ENCODE measurements at regions not wholly inside any gene's neighbourhood (a gene's known extent, or its start where the extent isn't known, plus 50 kb on each side); places are given as distances from the start of the nearest gene placed in this dataset.

- DNase-seq: no peak
These were observed 165.3 kb downstream of the RNF152 start for GRCh38 chr18:61727241-61728193.

- DNase-seq: no peak
These were observed 168.3 kb downstream of the RNF152 start for GRCh38 chr18:61724532-61724931.

GRCh38 chr18:61722247-61722646 lies 170.6 kb downstream of the RNF152 start:
- DNase-seq: no peak

DNA sequence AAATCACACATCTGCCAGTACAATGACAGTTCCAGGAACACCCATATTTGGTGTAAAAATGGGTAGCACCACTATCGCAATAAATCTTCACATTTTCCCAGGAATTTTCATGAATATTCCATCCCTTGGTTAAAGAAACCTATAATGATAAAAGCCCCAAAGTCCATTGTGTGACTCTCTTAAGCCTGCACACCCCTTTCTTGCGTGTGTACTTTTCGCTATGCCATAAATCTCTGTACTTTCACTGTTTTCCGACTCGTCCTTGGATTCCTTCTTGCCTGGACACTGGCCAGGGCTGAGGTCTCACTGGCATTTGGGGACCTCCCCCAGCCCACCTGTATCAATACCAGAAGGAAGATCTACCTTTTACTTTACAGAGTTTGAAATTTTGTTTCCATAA lies 172.3 kb downstream of the RNF152 start:
- DNase-seq: no peak

DNA sequence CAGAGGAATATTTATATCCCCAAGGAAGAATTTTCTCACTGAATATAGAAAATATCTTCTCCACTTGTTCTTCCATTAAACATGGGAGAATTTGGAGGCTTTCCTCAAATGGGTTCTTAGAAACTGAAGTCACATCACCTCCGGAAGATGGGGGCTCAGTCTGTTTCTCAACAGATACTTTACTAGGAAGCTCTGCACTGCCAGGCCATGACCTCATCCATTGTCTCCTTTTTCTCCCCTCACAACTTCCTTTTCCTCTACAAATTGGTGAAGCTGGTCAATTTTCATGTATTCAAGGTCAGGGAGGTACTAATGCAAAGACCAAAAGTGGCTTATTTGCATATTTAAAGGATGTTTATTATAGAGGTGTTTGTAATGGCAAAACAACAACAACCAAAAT lies 173.1 kb downstream of the RNF152 start:
- DNase-seq: no peak

DNA sequence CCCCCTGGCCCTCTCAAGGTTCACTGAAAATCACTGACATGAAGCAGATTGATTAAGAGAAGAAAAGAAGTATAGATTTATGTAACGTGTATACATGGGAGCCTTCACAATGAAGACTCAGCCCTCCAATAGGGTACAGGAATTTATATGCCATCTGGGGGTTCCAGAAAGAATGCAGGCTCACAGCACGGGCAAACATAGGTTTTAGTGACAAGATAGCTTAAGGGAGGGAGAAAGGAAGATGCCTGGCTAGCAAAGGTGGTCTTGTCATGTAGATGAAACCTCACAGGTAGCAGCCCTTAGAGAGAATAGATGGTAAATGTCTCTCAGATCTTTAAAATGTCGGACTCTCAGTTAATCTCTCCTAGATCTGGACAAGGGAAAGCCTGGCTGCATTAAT lies 173.9 kb downstream of the RNF152 start:
- DNase-seq: no peak

DNA sequence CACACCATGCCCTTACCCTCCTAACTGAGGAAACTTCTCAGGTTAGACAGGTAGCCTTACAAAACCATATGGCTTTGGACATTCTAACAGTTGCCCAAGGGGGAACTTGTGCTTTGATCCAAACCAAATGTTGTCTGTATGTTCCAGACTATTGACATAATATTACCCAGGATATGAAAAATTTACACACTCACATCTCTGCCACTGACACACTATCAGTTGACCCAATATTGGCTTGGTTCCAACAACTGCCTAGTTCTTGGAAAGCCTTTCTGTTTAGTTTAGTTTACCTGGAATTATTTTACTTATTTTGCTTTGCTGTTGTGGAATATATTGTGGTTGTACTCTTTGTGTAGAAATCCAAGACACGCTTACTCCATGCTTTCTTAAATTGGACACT lies 178.4 kb downstream of the RNF152 start:
- DNase-seq: no peak

DNA sequence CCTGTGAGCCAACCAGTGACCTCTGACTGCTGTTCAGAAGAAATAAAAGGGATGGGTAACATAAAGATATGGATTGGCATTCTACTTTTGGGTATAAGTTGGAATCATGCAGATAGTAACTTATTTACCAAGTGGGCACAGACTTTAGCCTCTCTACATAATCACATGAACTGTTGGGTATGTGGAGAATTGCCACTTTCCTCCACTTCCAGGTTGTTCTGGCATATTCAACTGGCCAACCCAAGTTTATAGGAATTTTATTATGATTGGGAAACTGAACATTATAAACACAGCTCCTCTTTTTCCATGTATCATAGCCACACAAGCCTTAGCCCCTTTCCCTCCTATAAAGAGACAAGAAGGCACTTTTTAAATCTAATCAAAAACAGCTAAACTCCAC lies 179.3 kb downstream of the RNF152 start:
- DNase-seq: no peak

- DNase-seq: no peak
These were observed 182.7 kb downstream of the RNF152 start for GRCh38 chr18:61710082-61710620.

GRCh38 chr18:61706276-61706915 lies 186.4 kb downstream of the RNF152 start:
- no peak for DNase-seq

DNA sequence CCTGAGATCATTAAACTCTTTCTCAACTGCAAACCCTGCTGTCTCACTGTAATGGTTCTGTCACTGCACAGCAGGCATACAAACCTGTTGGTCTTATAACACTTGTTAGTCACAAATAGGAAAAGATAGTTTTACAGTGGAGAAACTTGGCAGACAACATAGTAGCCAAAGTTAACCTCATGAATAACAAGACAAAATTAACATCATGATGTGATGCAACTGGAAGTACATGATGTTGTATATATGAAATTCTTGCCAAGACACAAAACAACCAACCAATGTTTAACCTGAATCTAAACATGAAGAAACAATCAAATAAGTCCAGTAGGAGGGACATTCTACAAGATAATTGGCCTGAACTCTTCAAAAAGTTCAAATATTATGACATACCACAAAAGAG lies 189.3 kb downstream of the RNF152 start:
- no peak for DNase-seq

- no peak for DNase-seq
These were observed 190.8 kb downstream of the RNF152 start for GRCh38 chr18:61702007-61702406.

GRCh38 chr18:61699397-61700110 lies 193.3 kb downstream of the RNF152 start:
- no peak for DNase-seq

DNA sequence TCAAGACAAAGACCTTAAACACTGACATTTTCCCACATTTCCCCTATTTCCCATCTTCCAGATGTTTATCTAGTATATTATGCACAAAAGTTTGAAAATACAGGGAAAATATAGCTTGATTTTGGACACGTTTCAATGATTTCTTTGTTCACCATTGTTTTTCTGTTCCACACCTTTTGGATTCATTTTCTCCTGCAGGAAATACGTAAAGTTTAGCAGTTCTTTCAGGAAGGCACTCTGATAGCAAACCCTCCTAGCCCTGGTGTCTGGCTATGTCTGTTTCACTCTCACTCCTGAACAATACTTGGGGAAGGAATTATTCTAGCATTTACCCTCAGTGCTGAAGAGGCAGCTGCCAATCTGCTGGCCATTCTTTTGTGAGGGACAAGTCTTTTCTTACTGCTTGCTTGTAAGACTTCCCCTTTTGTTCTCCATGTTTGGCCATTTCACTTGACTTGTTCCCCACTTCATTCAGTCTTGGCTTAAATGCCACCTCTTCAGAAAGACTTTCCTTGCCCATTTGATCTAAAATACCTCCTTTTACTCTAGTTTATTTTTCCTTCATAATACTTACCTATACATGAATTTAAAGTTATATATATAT lies 195.4 kb downstream of the RNF152 start:
- DNase-seq: no peak

DNA sequence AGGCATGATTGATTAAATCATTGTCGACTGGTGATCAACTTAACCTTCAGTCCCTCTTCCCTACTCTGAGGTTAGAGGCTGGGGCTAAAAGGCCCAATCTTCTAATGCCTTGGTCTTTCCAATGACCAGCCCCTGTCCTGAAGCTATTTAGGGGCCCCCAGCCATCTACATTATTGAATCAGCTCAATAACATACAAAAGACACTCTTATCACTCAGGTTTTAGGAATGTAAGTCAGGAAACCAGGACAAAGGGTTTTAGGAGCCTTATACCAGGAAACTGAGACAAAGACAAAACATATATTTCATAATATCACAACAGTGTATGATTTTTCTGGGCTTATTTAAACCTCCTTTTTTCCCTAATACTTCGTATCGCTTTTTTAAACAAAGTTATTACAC lies 198.6 kb downstream of the RNF152 start:
- DNase-seq: no peak

DNA sequence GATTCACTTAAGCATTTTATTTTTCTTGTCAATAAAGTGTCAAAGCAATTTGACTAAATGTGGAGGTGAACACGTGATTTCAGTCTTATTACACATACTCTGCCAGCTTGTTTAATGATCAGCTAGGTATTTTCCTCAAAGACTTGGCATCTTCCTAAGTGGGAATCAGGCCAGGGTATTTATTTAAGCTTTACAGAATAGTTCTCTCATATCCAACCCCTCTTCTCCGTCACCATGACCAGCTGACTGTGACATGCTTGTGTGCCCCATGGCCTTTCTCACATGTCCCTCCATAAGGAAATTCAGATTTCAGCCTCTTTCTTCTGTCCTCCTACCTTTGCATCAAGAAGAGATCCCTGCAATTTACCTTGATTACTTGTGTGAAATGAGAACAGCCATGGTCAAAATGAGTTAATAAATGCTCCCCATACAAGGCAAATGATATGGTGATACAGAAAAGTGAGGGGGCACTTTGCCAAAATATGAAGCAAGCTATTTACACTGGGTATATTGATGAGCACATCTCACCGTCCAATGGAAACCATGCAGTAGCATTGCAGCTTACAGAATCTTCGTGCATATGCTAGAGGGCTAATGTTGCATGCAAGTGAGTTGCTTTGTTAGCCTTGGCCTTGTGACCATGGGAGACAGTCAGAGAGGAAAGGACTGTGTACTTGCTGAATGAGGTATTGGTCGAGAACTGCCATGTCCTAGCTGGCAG lies 202.2 kb downstream of the RNF152 start:
- no peak for DNase-seq

DNA sequence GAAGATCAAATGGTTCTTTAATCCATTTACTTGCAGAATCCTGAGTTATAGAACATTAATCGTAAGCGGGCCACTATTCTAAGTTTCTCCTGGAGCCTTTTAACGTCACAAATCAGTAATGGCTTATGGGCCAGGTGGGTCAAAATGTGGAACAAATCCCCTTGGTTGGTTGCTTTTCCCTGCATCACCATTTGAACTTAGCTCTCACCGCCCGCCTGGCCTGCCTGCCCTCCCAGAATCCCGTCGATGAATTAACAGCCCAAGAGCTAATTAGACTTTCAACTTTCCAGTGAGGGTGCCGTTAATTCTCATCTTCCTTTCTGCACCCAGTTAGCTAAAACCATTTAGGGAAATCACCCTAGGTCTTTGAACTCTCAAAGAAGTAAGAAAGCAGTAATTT lies 205.5 kb downstream of the RNF152 start:
- DNase-seq: no peak

DNA sequence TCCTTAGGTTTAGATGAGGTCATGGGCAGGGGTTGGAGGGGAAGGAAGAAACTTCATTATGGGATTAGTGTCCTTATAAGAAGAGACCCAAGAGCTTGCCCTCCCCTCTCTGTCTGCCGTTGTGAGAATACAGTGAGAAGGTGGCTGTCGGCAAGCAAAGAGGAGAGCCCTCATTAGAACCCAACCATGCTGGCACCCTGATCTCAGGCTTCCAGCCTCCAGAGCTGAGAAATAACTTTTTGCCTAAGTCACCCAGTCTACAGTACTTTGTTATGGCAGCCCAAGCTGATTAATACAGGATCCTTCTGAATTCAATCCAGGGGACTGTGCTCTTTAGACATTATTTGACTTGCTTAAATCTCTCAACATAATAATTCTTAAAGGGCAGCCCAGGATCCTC lies 209.0 kb downstream of the RNF152 start:
- DNase-seq: no peak

- DNase-seq: no peak
These were observed 211.7 kb downstream of the RNF152 start for GRCh38 chr18:61681065-61681464.

DNA sequence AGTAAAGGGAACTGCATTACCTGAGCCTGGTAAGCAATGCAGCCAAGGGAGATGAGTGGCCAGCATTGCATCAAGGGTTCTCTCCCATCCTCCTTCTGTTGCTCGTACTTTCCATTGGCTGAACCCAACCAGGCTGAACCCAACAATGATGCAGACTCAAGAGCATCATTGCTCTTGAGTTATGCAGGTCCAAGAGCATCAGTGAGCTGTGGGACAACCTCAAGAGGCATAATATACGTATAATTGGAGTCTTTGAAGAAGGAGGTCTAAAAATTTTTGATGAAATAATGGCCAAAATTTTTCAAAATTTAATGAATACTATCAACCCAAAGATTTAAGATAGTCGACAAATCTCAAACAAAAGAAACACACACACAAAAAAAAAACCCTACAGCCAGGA lies 213.0 kb downstream of the RNF152 start:
- DNase-seq: no peak

GRCh38 chr18:61677435-61677970 lies 215.3 kb downstream of the RNF152 start:
- no peak for DNase-seq
